ENCODE measurements at regions not wholly inside any gene's neighbourhood (a gene's known extent, or its start where the extent isn't known, plus 50 kb on each side); places are given as distances from the start of the nearest gene placed in this dataset.

DNA sequence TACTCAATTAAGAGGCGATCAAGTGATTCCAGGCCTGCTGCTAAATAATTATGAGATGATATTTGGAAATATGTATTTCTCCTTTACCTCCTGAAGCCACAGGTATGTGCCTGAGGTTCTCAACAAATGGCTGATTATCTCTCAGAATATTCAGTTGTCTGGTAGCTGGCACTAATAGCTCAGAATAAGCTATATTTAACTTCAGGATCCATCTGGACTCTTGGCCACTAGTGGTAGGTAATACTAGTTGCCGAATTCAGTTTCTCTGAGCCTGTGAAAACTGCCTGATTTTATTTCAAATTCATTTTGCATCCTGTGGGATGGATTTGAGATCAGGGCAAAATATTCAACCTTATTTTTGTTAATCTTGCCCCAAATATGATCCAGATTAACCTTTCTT is 499.0 kb downstream of the DIPK2A start:
- Histone ChIP-seq H3K4me1 (replicated peaks; ENCODE audit: insufficient read depth) (no peaks in the 10 kb centered on the region), H3K9me2 (ENCODE audit: insufficient read depth) (peaks cover 3% of the 10 kb centered on the region; the same call in 1 of the 2 replicates), H3K4me2 (no peak overlapping the region), H3K9me3 (ENCODE audit: insufficient read depth, low read depth) (no peaks in the 10 kb centered on the region), H4K20me1 (ENCODE audit: insufficient read depth) (no peaks in the 10 kb centered on the region), H3F3A (ENCODE audit: insufficient read depth, low read depth) (no peaks in the 10 kb centered on the region), H3K79me2 (ENCODE audit: low read depth) (no peaks in the 10 kb centered on the region), H3K4me3 (no peak overlapping the region), H3K36me3 (ENCODE audit: low read depth) (no peaks in the 10 kb centered on the region), H3K27me3 (ENCODE audit: insufficient read depth, low read depth) (no peaks in the 10 kb centered on the region), H2AFZ (no peak overlapping the region), H3K27ac (no peak overlapping the region)
- ChIA-PET CTCF (no interaction called here), POLR2A (ENCODE audit: unreplicated experiment) (no interaction called here)
- no peak for DNase-seq
- TF ChIP-seq, protein P1, sequence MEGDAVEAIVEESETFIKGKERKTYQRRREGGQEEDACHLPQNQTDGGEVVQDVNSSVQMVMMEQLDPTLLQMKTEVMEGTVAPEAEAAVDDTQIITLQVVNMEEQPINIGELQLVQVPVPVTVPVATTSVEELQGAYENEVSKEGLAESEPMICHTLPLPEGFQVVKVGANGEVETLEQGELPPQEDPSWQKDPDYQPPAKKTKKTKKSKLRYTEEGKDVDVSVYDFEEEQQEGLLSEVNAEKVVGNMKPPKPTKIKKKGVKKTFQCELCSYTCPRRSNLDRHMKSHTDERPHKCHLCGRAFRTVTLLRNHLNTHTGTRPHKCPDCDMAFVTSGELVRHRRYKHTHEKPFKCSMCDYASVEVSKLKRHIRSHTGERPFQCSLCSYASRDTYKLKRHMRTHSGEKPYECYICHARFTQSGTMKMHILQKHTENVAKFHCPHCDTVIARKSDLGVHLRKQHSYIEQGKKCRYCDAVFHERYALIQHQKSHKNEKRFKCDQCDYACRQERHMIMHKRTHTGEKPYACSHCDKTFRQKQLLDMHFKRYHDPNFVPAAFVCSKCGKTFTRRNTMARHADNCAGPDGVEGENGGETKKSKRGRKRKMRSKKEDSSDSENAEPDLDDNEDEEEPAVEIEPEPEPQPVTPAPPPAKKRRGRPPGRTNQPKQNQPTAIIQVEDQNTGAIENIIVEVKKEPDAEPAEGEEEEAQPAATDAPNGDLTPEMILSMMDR (conservative IDR thresholded peaks at IDR 0.05) = no peak
- TF ChIP-seq EZH2 (IDR thresholded peaks at IDR 0.05; ENCODE audit: low read depth) = no peak
- intact Hi-C loops (cut with micrococcal nuclease; ENCODE audit: unreplicated experiment) = no loop called here
- BruUV-seq (replicated peaks) = no TSS peak

DNA sequence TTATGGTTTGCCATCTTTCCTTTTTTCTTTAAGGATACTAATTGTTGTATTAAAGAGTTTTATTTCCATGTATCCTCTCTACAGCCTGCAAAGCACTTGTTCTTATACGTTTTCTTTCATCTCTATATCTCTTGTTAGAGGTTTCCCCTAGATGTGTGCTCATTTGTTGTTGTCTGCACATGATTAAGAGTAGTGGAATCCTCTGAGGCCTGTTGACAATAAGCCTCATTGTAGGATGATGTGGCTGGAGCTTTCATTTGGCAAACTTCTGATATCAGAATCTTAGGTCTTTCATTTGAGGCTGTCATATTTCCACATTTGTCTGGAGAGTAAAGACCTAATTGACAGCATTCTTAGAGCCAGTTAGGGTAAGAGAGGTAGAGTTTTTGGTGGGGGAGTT is 506.0 kb downstream of the DIPK2A start:
- H4K20me1 ChIP-seq (ENCODE audit: insufficient read depth) = no peaks in the 10 kb centered on the region
- no peak overlapping the region for H2AFZ ChIP-seq
- TF ChIP-seq EZH2 (IDR thresholded peaks at IDR 0.05; ENCODE audit: low read depth) = no peak
- TF ChIP-seq, protein P1 (conservative IDR thresholded peaks at IDR 0.05) = no peak
- POLR2A ChIA-PET (ENCODE audit: unreplicated experiment) = no interaction called here
- no TSS peak for BruUV-seq (replicated peaks)
- no peaks in the 10 kb centered on the region for H3K79me2 ChIP-seq (ENCODE audit: low read depth)
- no peak overlapping the region for H3K4me3 ChIP-seq
- intact Hi-C loops (cut with micrococcal nuclease; ENCODE audit: unreplicated experiment) = no loop called here
- no peaks in the 10 kb centered on the region for H3F3A ChIP-seq (ENCODE audit: insufficient read depth, low read depth)
- H3K36me3 ChIP-seq (ENCODE audit: low read depth) = no peaks in the 10 kb centered on the region
- H3K9me2 ChIP-seq (ENCODE audit: insufficient read depth) = 0 out of 2 replicates have a peak, but pooled peaks cover 3% of the 10 kb centered on the region
- no peak overlapping the region for H3K4me2 ChIP-seq
- no peaks in the 10 kb centered on the region for H3K9me3 ChIP-seq (ENCODE audit: insufficient read depth, low read depth)
- H3K27me3 ChIP-seq (ENCODE audit: insufficient read depth, low read depth) = no peaks in the 10 kb centered on the region
- no peak overlapping the region for H3K27ac ChIP-seq
- H3K4me1 ChIP-seq (replicated peaks; ENCODE audit: insufficient read depth) = no peaks in the 10 kb centered on the region
- CTCF ChIA-PET = no interaction called here
- DNase-seq = no peak

- no peaks in the 10 kb centered on the region for H3K9me3 ChIP-seq (ENCODE audit: insufficient read depth, low read depth)
- intact Hi-C loops (cut with micrococcal nuclease; ENCODE audit: unreplicated experiment) = no loop called here
- no peak for DNase-seq
- H3K27ac ChIP-seq = no peak overlapping the region
- H3K4me1 ChIP-seq (replicated peaks; ENCODE audit: insufficient read depth) = no peaks in the 10 kb centered on the region
- no peak overlapping the region for H3K4me3 ChIP-seq
- POLR2A ChIA-PET (ENCODE audit: unreplicated experiment) = no interaction called here
- H3K9me2 ChIP-seq (ENCODE audit: insufficient read depth) = no peaks in the 10 kb centered on the region; the same call in 1 of the 2 replicates
- no peak overlapping the region; the same call in 1 of the 2 replicates for H2AFZ ChIP-seq
- no peaks in the 10 kb centered on the region for H3F3A ChIP-seq (ENCODE audit: insufficient read depth, low read depth)
- TF ChIP-seq EZH2 (IDR thresholded peaks at IDR 0.05; ENCODE audit: low read depth) = no peak
- TF ChIP-seq, protein P1 (conservative IDR thresholded peaks at IDR 0.05) = no peak
- BruUV-seq (replicated peaks) = no TSS peak
- H3K27me3 ChIP-seq (ENCODE audit: insufficient read depth, low read depth) = no peaks in the 10 kb centered on the region
- H3K79me2 ChIP-seq (ENCODE audit: low read depth) = no peaks in the 10 kb centered on the region
- H3K36me3 ChIP-seq (ENCODE audit: low read depth) = no peaks in the 10 kb centered on the region
- no peaks in the 10 kb centered on the region for H4K20me1 ChIP-seq (ENCODE audit: insufficient read depth)
- CTCF ChIA-PET = no interaction called here
- H3K4me2 ChIP-seq = no peak overlapping the region
These were observed 508.8 kb downstream of the DIPK2A start for GRCh38 chr3:144480416-144480919.

Measured in PC-9 (cell line).